ENCODE measurements at regions not wholly inside any gene's neighbourhood (a gene's known extent, or its start where the extent isn't known, plus 50 kb on each side); places are given as distances from the start of the nearest gene placed in this dataset.

DNA sequence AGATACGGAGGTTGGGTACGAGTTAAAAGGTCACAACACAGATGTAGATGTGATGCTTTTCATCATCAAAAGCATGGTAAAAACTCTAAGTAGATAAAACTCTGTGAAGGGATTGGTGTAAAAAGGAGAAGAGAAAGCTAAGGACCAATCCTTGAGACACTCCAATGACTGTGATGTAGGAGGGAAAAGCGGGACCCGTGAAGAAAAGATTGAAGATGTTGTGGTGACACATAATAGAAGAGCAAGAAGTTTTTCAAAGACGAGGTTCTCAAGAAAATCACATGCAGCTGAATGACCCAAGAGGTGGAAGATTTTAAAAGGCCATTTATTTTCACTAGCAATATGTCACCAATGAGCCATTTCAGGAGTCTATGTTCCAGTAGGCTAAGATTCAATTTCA lies 179.5 kb downstream of the MRPL39 start:
- H3K4me3 ChIP-seq (ENCODE audit: low read length) = peak overlapping the region; percentile 17
- H3K27ac ChIP-seq (ENCODE audit: low read length) = peak overlapping the region; percentile 99
- TF ChIP-seq EZH2phosphoT487 (IDR thresholded peaks at IDR 0.05; ENCODE audit: low read depth) = no peak
- TF ChIP-seq, protein P1, sequence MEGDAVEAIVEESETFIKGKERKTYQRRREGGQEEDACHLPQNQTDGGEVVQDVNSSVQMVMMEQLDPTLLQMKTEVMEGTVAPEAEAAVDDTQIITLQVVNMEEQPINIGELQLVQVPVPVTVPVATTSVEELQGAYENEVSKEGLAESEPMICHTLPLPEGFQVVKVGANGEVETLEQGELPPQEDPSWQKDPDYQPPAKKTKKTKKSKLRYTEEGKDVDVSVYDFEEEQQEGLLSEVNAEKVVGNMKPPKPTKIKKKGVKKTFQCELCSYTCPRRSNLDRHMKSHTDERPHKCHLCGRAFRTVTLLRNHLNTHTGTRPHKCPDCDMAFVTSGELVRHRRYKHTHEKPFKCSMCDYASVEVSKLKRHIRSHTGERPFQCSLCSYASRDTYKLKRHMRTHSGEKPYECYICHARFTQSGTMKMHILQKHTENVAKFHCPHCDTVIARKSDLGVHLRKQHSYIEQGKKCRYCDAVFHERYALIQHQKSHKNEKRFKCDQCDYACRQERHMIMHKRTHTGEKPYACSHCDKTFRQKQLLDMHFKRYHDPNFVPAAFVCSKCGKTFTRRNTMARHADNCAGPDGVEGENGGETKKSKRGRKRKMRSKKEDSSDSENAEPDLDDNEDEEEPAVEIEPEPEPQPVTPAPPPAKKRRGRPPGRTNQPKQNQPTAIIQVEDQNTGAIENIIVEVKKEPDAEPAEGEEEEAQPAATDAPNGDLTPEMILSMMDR (IDR thresholded peaks at IDR 0.05; ENCODE audit: low read depth, low read length) = no peak
- no peaks in the 10 kb centered on the region for H3K9me3 ChIP-seq (ENCODE audit: insufficient read depth, low read length)
- H2AFZ ChIP-seq (ENCODE audit: low read depth, low read length) = no peak overlapping the region
- peak overlapping the region; percentile 35 for H3K9ac ChIP-seq (ENCODE audit: low read length)
- H3K36me3 ChIP-seq (replicated peaks; ENCODE audit: low read depth, low read length) = peaks cover 4% of the 10 kb centered on the region
- H3K79me2 ChIP-seq (ENCODE audit: low read length) = peaks cover 35% of the 10 kb centered on the region
- H3K4me1 ChIP-seq (ENCODE audit: low read length) = peaks cover 68% of the 10 kb centered on the region
- H3K4me2 ChIP-seq (ENCODE audit: low read length) = peak overlapping the region; percentile 58
- no peaks in the 10 kb centered on the region for H3K27me3 ChIP-seq (ENCODE audit: low read depth, low read length)
- no peaks in the 10 kb centered on the region for H4K20me1 ChIP-seq (ENCODE audit: insufficient read depth, low read length)

DNA sequence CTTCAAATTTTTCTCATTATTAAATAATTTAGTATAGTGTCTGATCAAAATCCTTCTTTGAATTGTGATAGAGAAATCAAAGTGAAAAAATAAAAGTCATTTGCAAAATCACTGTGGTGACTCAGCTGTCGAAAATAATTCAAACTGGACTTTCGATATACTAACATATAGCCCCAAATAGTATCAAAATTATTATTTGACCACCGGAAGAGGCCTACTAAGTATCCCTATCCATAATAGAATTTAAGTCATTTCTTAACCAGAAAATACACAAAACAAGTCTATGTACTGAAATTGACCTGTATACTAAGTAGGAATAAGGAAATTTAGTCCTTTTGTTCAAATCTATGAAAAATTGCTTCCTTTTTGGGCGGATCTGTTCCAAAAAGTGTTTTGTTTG lies 180.7 kb downstream of the MRPL39 start:
- peaks cover 4% of the 10 kb centered on the region for H3K36me3 ChIP-seq (replicated peaks; ENCODE audit: low read depth, low read length)
- H3K27me3 ChIP-seq (ENCODE audit: low read depth, low read length) = no peaks in the 10 kb centered on the region
- H3K79me2 ChIP-seq (ENCODE audit: low read length) = peaks cover 43% of the 10 kb centered on the region
- no peaks in the 10 kb centered on the region for H3K9me3 ChIP-seq (ENCODE audit: insufficient read depth, low read length)
- H3K4me2 ChIP-seq (ENCODE audit: low read length) = peak overlapping the region; percentile 58
- no peak overlapping the region for H2AFZ ChIP-seq (ENCODE audit: low read depth, low read length)
- peak overlapping the region; percentile 99 for H3K27ac ChIP-seq (ENCODE audit: low read length)
- no peaks in the 10 kb centered on the region for H4K20me1 ChIP-seq (ENCODE audit: insufficient read depth, low read length)
- H3K4me1 ChIP-seq (ENCODE audit: low read length) = peaks cover 79% of the 10 kb centered on the region
- peak overlapping the region; percentile 38 for H3K9ac ChIP-seq (ENCODE audit: low read length)
- H3K4me3 ChIP-seq (ENCODE audit: low read length) = no peak overlapping the region; the same call in 1 of the 2 replicates
- no peak for TF ChIP-seq EZH2phosphoT487 (IDR thresholded peaks at IDR 0.05; ENCODE audit: low read depth)
- TF ChIP-seq, protein P1 (IDR thresholded peaks at IDR 0.05; ENCODE audit: low read depth, low read length) = no peak

DNA sequence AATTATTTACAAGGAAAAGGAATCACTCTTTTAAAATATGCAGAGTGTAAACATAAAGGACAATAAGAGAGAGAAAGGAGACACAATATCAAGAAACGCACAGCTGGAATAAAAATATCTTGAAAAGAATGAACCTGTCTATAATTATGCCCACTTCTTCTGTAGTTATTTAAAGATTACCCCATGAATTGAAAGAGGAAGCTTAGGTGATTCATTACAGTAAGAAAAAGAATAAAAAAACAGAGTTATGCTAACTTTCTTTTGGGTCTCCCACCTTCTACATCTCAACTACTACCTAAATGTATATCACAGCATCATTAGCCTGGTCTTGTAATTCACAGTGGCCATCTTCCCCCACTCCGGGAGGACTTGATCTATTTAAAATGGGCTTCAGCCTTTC lies 182.1 kb downstream of the MRPL39 start:
- Histone ChIP-seq H4K20me1 (ENCODE audit: insufficient read depth, low read length) (no peaks in the 10 kb centered on the region), H3K27ac (ENCODE audit: low read length) (peak overlapping the region; percentile 99), H3K4me2 (ENCODE audit: low read length) (peak overlapping the region; percentile 87), H3K9ac (ENCODE audit: low read length) (peak overlapping the region; percentile 96), H3K79me2 (ENCODE audit: low read length) (peaks cover 48% of the 10 kb centered on the region), H2AFZ (ENCODE audit: low read depth, low read length) (no peak overlapping the region), H3K9me3 (ENCODE audit: insufficient read depth, low read length) (no peaks in the 10 kb centered on the region), H3K4me1 (ENCODE audit: low read length) (peaks cover 93% of the 10 kb centered on the region), H3K4me3 (ENCODE audit: low read length) (peak overlapping the region; percentile 68), H3K36me3 (replicated peaks; ENCODE audit: low read depth, low read length) (no peaks in the 10 kb centered on the region), H3K27me3 (ENCODE audit: low read depth, low read length) (no peaks in the 10 kb centered on the region)
- TF ChIP-seq, protein P1 (IDR thresholded peaks at IDR 0.05; ENCODE audit: low read depth, low read length) = no peak
- TF ChIP-seq EZH2phosphoT487 (IDR thresholded peaks at IDR 0.05; ENCODE audit: low read depth) = no peak

DNA sequence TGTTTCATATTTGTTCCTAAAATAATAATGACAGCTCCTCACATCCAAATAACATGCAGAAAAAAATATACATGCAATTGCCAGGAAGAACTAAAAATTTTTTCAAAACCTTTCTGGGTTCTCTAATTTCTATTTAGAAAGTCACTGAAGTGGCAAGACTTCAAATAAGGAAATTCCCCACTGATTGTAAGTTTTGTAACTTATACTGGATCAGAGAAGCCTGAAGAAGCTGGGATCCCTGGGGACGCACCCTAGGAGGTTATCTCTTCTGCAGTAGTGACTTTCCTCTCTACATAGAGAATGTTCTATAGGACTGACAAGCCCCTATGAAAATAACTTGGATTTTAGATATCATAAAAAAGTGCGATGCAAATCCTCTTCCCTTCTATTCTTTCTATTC lies 182.6 kb downstream of the MRPL39 start:
- H3K4me3 ChIP-seq (ENCODE audit: low read length) = peak overlapping the region; percentile 68
- no peaks in the 10 kb centered on the region for H3K36me3 ChIP-seq (replicated peaks; ENCODE audit: low read depth, low read length)
- no peaks in the 10 kb centered on the region for H3K9me3 ChIP-seq (ENCODE audit: insufficient read depth, low read length)
- H3K27me3 ChIP-seq (ENCODE audit: low read depth, low read length) = no peaks in the 10 kb centered on the region
- no peak overlapping the region for H2AFZ ChIP-seq (ENCODE audit: low read depth, low read length)
- peak overlapping the region; percentile 96 for H3K9ac ChIP-seq (ENCODE audit: low read length)
- peaks cover 97% of the 10 kb centered on the region for H3K4me1 ChIP-seq (ENCODE audit: low read length)
- H3K4me2 ChIP-seq (ENCODE audit: low read length) = peak overlapping the region; percentile 87
- peaks cover 54% of the 10 kb centered on the region for H3K79me2 ChIP-seq (ENCODE audit: low read length)
- no peaks in the 10 kb centered on the region for H4K20me1 ChIP-seq (ENCODE audit: insufficient read depth, low read length)
- peak overlapping the region; percentile 99 for H3K27ac ChIP-seq (ENCODE audit: low read length)
- TF ChIP-seq EZH2phosphoT487 (IDR thresholded peaks at IDR 0.05; ENCODE audit: low read depth) = no peak
- TF ChIP-seq, protein P1 (IDR thresholded peaks at IDR 0.05; ENCODE audit: low read depth, low read length) = no peak

Data from OCI-LY3 (cell line).